NCI-H1105 (cell line): ENCODE measurements at regions not wholly inside any gene's neighbourhood (a gene's known extent, or its start where the extent isn't known, plus 50 kb on each side); places are given as distances from the start of the nearest gene placed in this dataset.
"Not testable (repeated sequence)": the region's sequence is repeated elsewhere in the genome, so short reads cannot be mapped to it uniquely, and the experiment has no call there.

Experiments used
- DNase-seq: peaks from one replicate; lab custom pipeline; 2025; lab: John Stamatoyannopoulos, UW

DNA sequence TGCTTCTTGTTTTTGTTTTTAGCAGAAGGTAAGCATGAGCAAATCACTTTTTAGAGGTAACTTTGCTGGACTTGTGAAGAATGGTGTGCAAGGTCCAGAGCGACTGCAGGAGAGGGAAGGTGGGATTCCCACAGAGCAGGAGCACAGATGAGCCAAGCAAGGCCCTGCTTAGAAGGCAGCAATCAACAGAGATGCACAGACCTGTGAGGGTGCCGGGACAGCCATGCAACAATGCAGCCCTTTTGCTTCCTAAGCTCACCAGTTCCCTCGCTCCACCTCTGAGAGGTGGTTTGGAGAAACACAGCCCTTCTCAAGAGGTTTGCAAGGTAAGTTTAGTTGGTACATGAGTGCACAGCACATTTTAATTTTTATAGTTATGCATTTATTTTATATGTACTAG lies 85.1 kb upstream of the FBXO28 start:
- not testable (repeated sequence) for DNase-seq

DNA sequence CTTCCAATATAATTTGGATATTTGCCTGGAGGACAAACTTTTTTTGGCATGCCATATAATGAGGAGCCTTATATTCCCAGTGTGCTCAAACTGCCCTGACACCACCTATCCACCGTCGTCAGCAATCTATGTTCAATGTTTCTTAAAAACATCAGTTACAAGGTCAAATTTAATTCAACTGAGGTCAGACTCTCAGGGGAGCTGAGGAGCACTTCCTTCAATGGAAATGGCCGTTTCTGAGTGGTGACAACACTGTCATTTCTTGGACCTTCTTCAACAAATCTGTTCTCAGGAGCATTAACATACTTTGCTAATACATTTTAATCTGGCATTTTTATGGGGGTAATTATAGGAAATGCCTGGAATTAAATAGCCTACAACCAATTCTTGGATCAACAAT lies 90.8 kb upstream of the FBXO28 start:
- not testable (repeated sequence) for DNase-seq

DNA sequence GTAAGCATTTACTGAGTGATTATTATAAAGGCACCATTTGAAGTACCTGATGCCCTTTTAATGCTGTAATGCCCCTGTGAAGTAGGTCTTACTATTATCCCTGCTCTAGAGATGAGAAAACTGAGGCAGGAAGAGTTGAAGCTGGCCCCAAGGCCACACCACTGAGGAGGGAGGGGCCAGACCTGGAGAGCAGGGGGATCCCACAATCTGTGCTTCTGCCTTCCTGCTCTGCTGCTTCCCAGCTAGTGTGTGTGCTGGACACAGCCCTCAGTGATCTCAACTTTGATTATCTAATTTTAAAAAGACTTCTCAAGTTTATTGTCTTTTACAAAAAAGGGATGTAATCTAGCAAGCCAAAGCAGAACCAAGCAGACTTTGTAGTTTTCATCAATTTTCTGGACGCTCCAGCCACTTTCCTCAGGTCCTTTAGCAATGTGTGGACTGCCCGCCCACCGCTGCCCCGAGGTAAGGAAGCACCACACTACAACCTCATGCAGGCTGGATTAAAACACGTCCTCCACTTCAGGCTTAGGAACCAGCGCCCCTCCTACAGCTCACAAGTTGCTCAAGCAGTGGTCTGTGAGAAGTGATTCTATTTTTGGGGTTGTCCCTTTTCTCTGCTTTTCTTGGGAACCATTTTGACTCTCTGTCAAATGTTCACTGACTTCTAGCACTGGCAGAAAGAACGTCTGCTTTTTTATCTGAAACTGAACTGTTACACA lies 91.5 kb upstream of the FBXO28 start:
- not testable (repeated sequence) for DNase-seq

DNA sequence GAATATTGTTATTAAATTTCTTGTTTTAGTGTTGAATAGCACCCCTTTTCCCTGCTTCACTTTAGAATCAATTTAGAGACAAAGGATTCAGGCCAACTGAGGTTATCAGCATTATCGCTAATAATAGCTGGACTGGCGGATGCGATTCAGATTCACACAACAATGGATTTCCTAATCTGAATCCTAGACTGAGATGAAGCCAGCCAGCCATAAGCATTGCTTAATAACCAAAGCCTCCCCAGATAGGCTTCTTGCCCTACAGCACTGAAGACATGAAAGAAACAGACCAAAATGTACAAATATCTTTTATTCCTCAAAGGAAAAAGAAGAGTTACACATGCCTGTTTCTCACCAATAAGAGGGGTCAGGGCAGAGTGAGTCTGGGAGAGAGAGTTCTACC lies 94.0 kb upstream of the FBXO28 start:
- DNase-seq: not testable (repeated sequence)

DNA sequence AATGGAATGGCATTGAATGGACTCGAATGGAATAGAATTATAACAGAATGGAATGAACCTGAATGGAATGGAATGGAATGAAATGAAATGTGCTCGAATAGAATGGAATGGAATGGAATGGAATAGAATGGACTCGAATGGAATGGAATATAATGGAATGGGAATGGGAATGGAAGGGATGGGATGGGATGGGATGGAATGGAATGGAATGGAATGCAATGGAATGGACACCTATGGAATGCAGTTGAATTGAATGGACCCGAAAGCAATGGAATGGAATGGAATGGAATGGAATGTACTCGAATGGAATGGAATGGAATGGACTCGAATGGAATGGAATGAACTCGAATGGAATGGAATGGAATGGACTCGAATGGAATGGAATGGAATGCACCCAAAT lies 98.1 kb upstream of the FBXO28 start:
- DNase-seq: not testable (repeated sequence)

DNA sequence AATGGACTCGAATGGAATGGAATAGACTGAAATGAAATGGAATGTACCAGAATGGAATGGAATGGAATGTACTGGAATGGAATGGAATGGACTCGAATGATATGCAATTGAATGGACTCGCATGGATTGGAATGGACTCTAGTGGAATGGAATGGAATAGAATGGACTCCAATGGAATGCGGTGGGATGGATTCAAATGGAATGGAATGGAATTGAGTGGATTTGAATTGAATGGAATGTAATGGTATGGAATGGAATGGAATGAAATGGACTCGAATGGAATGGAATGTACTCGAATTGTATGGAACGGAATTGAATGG lies 99.6 kb upstream of the FBXO28 start:
- no peak for DNase-seq

DNA sequence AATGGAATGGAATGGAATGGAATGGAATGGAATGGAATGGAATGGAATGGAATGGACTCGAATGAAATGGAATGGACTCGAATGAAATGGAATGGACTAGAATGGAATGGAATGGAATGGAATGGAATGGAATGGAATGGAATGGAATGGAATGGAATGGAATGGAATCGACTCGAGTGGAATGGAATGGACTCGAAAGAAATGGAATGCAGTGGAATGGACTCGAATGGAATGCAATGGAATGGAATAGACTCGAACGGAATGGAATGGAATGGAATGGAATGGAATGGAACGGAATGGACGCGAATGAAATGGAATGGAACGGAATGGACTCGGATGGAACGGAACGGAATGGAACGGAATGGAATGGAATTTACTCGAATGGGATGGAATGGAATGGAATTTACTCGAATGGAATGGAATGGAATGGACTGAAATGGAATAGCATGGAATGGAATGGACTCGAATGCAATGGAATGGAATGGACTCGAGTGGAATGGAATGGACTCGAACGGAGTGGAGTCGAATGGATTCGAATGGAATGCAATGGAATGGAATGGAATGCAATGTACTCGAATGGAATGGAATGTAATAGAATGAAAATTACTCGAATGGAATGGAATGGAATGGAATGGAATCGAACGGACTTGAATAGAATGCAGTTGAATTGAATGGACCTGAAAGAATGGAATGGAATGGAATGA lies 100.1 kb upstream of the FBXO28 start:
- not testable (repeated sequence) for DNase-seq

DNA sequence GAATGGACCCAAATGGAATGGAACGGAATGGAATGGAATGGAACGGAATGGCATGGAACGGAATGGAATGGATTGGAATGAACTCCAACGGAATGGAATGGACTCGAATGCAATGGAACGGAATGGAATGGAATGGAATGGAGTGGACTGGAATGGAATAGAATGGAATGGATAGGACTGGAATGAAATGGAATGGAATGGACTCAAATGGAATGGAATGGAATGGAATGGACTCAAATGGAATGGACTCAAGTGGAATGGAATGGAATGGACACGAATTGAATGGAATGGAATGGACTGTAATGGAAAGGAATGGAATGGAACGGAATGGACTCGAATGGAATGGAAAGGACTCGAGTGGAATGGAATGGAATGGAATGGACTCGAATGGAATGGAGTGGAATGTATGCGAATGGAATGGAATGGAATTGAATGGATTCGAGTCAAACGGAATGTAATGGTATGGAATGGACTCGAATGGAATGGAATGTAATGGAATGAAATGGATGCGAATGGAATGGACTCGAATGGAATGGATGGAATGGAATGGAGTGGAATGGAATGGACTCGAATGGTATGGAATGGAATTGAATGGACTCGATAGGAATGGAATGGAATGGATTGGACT lies 101.0 kb upstream of the FBXO28 start:
- DNase-seq: not testable (repeated sequence)

DNA sequence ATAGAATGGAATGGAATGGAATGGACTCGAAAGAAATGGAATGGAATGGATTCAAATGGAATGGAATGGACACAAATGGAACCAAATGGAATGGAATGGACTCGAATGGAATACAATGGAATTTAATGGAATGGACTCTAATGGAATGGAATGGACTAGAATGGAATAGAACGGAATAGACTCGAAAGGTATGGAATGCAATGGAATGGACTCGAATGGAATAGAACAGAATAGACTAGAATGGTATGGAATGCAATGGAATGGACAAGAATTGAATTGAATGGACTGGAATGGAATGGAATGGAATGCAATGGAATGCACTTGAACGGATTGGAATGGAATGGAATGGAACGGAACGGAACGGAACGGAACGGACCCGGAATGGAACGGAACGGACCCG lies 101.7 kb upstream of the FBXO28 start:
- DNase-seq: not testable (repeated sequence)

DNA sequence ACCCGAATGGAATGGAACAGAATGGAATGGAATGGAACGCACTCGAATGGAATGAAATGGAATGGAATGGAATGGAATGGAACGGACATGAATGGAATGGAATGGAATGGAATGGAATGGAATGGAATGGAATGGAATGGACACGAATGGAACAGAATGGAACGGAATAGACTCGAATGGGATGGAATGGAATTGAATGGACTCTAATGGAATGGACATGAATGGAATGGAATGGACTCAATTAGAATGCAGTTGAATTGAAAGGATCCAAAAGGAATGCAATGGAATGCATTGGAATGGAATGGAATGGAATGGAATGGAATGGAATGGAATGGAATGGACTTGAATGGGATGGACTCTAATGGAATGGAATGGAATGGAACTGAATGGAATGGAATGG lies 102.2 kb upstream of the FBXO28 start:
- not testable (repeated sequence) for DNase-seq

DNA sequence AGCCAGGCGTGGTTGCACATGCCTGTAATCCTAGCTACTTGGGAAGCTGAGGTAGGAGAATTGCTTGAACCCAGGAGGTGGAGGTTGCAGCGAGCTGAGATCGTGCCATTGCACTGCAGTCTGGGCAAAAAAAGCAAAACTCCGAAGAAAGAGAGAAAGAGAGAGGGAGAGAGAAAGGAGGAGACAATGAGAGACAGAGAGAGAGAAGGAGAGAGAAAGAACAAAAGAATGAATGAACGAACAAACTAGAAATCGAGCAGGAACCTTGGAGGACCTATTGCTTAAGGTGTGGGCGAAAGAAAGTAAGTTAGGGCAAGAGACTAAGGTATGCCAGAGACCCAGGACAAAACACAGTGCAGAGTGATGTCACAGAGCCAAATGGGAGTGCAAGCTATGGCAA lies 102.8 kb upstream of the FBXO28 start:
- DNase-seq: not testable (repeated sequence)

DNA sequence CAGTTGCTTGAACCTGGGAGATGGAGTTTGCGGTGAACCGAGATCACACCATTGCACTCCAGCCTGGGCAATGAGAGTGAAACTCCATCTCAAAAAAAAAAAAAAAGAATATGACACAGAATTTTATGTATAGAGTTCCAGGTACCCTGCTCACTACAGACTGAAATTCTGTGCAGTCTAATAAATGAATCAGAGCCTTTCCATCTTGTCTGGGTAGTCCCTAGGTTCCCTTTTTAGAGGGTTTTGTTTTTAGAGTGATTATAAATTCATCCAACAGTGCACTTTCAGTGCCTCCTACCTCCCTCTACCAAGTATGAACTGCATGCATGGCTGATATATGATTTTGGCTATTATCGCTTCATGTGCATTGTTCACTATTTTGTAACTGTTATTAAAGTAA lies 107.9 kb upstream of the FBXO28 start:
- not testable (repeated sequence) for DNase-seq

DNA sequence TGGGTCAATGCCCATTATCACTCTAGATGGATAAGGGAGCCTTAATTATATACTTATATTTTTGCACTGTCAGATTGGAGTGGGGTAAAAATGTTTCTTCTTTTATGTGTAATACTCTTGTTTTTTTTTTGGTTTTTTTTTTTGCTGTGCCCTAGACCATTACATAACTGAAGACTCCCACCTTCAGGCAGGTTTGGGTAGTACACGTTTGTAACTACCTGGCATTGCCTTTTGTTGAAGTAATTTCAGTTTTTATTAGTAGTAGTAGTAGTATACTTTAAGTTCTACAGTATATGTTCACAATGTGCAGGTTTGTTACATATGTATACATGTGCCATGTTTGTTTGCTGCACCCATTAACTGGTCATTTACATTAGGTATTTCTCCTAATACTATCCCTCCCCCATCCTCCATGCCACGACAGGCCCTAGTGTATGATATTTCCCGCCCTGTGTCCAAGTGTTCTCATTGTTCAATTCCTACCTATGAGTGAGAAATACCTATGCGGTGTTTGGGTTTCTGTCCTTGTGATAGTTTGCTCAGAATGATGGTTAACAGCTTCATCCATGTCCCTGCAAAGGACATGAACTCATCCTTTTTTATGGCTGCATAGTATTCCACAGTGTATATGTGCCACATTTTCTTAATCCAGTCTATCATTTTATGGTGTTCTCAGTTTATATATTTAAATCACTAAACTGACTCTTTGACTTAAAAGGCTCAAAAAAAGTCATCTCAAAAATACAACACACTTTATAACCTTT lies 109.2 kb upstream of the FBXO28 start:
- DNase-seq: not testable (repeated sequence)

DNA sequence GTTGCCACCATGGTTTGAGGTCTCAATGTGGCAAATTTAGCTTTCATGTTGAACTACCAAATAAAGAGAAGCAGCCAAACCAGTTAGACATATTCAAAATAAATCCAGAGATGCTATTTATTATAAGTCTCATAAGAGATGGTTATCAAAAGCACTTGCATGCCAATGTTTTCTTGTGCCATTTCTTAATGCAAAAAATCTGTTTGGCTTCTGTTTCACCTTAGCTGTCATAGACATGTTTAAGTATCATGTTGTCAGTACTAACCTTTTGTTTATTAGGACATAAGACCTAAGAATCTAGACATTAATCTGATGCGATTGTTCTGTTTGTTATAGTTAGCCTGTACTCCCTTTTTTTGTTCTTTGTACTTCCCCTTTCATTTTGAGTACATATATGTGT lies 110.0 kb upstream of the FBXO28 start:
- DNase-seq: not testable (repeated sequence)

DNA sequence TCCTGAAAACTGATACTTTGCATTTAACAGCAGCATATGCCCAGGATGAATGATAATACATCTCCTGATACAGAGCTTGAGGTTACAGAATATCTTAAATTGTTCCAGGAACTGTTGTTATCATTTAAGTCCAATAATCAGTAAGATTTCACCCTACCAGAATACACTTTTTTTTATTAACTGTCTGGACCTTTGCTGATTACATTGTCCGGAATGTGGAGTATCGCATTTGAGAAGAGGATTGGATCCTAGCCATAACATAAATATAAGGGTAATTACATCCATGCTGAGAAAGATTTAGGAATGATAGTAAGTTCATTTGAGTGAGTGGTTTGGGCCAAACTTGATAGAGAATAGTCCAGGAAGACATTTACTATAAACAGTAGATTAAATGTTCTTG lies 112.2 kb upstream of the FBXO28 start:
- not testable (repeated sequence) for DNase-seq

DNA sequence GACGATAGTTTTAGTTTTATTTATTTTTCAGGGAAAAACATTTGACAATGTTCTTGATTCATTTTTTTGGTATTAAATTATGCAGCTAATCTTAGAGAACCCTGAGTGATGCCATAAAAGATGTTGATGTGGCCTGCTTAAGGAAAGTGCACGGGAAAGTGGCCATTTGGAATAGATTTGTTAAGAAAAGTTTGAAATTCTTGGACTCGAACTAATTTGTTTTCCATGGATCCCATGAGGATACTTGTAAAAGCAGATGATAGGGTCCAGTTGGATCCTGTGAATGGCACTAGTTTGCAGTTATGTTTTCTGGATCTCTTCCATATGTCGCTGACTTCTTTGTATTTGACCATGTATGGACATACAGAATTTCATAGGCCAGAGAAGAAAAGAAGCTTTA lies 114.2 kb upstream of the FBXO28 start:
- DNase-seq: not testable (repeated sequence)

DNA sequence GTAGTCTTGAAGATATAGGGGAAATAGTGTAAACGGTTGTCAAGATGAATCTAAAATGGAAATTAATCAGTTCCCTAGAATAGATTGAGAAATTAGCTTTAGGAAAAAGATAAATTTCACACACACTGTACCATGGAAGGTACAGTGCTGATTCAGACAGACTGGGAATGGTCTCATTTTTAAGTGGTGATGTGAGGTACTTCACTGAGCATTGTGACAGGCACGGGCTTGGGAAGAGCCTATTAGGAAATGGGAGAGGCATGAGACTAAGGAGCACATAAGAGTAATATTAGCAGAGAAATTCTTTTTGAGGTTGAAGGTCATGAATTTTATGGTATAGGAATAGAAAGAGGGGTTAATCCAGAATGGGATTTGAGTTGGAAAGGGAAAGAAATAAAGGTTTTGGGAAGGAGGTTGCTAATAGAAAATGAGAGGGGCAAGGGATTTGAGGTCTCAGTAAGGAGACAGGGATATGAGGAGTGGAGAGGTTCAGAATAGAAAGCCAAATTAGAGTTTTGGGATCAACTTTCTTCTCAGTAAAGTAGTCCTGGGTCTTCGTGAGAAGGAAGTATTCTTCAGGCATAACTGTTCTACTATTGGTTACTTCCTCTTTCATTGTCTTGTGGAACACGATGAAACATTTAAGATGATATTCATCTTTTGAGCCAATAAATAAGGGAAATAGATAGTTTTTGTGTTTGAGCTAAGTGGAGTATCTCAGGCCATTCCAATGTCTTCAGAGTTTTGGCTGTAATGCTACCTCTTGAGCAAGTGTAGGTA lies 115.0 kb upstream of the FBXO28 start:
- DNase-seq: not testable (repeated sequence)

DNA sequence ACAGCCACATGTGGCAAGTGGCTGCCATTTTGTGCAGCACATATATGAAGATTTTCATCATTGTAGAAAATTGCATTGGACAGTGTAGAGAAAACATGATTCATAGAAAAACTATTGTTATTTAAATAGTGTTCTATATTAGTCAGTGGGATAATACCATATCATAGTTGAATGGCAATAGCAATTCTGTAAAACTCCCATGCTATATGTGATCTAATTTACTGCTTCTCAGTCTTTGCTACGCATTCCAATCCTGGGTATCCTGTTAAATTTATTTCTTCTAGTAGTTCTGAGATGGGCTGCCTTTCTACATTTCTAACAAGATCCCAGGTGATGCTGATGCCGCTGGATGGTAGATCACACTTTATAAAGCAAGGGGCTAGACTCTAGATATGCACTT lies 117.5 kb upstream of the FBXO28 start:
- DNase-seq: not testable (repeated sequence)

DNA sequence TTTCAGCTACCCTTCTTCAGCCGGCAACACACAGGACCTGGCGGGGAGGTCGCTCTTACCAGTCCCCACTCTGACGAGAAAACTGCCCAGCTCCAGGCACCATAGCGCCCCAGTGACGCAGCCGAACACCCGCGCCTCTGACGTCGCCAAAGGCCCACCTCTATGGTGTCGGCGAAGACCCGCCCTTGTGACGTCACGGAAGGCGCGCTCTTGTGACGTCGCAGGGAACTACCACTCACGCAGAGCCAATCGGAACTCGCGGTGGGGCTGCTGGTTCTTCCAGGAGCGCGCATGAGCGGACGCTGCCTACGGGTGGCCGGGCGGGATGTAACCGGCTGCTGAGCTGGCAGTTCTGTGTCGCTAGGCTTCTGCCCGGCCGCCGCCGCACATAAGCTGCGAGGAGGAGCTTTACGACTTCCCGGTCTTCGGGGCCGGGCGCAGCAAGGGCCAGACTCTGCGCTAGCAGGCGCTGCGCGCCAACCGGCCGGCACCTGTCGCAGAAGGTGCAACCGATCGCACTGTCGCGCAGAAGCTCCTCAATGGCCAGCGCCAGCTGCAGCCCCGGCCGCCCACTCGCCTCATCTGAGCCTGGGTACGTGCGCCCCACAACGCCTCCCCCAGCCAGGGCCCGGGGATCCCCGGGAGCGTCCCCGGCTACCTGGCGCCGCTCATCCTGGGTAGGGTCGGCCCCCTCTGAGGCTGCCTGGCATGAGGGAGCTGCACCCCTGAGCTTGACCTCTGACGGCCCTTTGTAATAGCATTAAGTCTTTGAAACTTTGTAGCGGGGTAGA lies 121.3 kb upstream of the FBXO28 start:
- peak; percentile 97 for DNase-seq

DNA sequence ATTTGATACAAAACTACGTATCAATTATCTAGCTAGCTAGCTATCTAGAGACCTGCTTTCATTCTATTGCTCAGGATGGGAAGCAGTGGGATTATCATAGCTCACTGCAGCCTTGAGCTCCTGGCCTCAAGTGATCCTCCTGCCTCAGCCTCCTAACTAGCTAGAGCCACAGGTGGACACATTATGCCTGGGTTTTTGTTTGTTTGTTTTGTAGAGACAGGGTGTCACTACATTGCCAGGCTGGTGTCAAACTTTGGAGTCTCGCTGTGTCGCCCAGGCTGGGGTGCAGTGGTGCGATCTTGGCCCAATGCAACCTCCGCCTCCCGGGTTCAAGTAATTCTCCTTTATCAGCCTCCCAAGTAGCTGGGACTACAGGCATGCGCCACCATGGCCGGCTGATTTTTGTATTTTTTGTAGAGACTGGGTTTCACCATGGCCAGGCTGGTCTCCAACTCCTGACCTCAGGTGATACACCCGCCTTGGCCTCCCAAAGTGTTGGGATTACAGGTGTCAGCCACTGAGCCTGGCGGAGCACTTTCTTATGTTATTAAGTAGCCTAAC lies 122.5 kb upstream of the FBXO28 start:
- DNase-seq: not testable (repeated sequence)
